Smooth muscle cell (in vitro differentiated cells): ENCODE measurements at regions not wholly inside any gene's neighbourhood (a gene's known extent, or its start where the extent isn't known, plus 50 kb on each side); places are given as distances from the start of the nearest gene placed in this dataset.

Experiments
- DNase-seq: peaks from one replicate; lab custom pipeline; 2025; ENCODE audit not compliant: unreplicated experiment; lab: John Stamatoyannopoulos, UW
- H2AFZ ChIP-seq: fragments of 200-600 bp; sonication (generic); 2 replicates; pipeline ENCODE4 v1.6.0; 2016; ENCODE audit warnings: antibody characterized with exemption, low read depth, mild to moderate bottlenecking
- H3F3A ChIP-seq: fragments of 200-600 bp; sonication (generic); 2 replicates; pipeline ENCODE4 v1.6.0; 2017; ENCODE audit warnings: antibody characterized with exemption, low read depth
- H3K27ac ChIP-seq: fragments of 200-600 bp; sonication (generic); 2 replicates; pipeline ENCODE4 v1.5.1; 2016; ENCODE audit warnings: low read depth, mild to moderate bottlenecking
- H3K27me3 ChIP-seq: fragments of 200-600 bp; sonication (generic); 2 replicates; pipeline ENCODE4 v1.6.1; 2016; ENCODE audit warnings: low read depth, mild to moderate bottlenecking
- H3K36me3 ChIP-seq: fragments of 200-600 bp; sonication (generic); 2 replicates; pipeline ENCODE4 v1.5.1; 2016; ENCODE audit warnings: low read depth
- H3K4me1 ChIP-seq: fragments of 200-600 bp; sonication (generic); 2 replicates; pipeline ENCODE4 v1.5.1; 2016; ENCODE audit warnings: low read depth
- H3K4me2 ChIP-seq: fragments of 200-600 bp; sonication (generic); 2 replicates; pipeline ENCODE4 v1.6.0; 2016; ENCODE audit warnings: mild to moderate bottlenecking
- H3K4me3 ChIP-seq: fragments of 200-600 bp; sonication (generic); 2 replicates; pipeline ENCODE4 v1.5.1; 2016; ENCODE audit warnings: mild to moderate bottlenecking
- H3K79me2 ChIP-seq: fragments of 200-600 bp; sonication (generic); 2 replicates; pipeline ENCODE4 v1.6.0; 2016; ENCODE audit warnings: low read depth, mild to moderate bottlenecking
- H3K9ac ChIP-seq: fragments of 200-600 bp; sonication (generic); 2 replicates; pipeline ENCODE4 v1.6.0; 2016; ENCODE audit warnings: low read depth
- H3K9me3 ChIP-seq: fragments of 200-600 bp; sonication (generic); replicated peaks from 2 replicates; pipeline ENCODE4 v1.5.1; 2016; ENCODE audit warnings: low read depth
- H4K20me1 ChIP-seq: fragments of 200-600 bp; sonication (generic); 2 replicates; pipeline ENCODE4 v1.6.0; 2016; ENCODE audit warnings: low read depth
- CTCF ChIP-seq: fragments of 200-600 bp; sonication (generic); IDR thresholded peaks from 2 replicates; pipeline ENCODE4 v1.5.1; 2017; ENCODE audit warnings: borderline replicate concordance, mild to moderate bottlenecking, antibody characterized with exemption; ENCODE audit not compliant: insufficient read depth, poor library complexity, severe bottlenecking
- WGBS: methylation state at CpG from one replicate; pipeline ENCODE4 v1.1.7; 2016; ENCODE audit warnings: low lambda C conversion rate; 5-methylcytosine and 5-hydroxymethylcytosine counted together

- no peaks in the 10 kb centered on the region for H3K36me3 ChIP-seq
- no peaks in the 10 kb centered on the region for H3K27me3 ChIP-seq
- WGBS: 75% methylated on average over 2 of the region's 2 CpGs
- H3K9ac ChIP-seq: no peak overlapping the region
- DNase-seq: no peak
- no peak overlapping the region for H3K4me3 ChIP-seq
- H3F3A ChIP-seq: no peaks in the 10 kb centered on the region
- no peak overlapping the region for H3K4me2 ChIP-seq
- H4K20me1 ChIP-seq: no peaks in the 10 kb centered on the region
- H3K79me2 ChIP-seq: no peaks in the 10 kb centered on the region
- TF ChIP-seq CTCF: no peak
- H3K4me1 ChIP-seq: no peaks in the 10 kb centered on the region
- no peak overlapping the region for H3K27ac ChIP-seq
- H2AFZ ChIP-seq: no peak overlapping the region
- peaks cover under 1% of the 10 kb centered on the region for H3K9me3 ChIP-seq
Measured at GRCh38 chr9:85260275-85260845, 481.4 kb downstream of the AGTPBP1 start.

- WGBS: 28% methylated on average over 10 of the region's 10 CpGs
- H3K27me3 ChIP-seq: no peaks in the 10 kb centered on the region
- no peak overlapping the region for H3K4me3 ChIP-seq
- H3F3A ChIP-seq: no peaks in the 10 kb centered on the region
- H3K4me2 ChIP-seq: peak overlapping the region; percentile 76
- H2AFZ ChIP-seq: peak overlapping the region; percentile 35
- no peak overlapping the region for H3K9ac ChIP-seq
- no peaks in the 10 kb centered on the region for H3K36me3 ChIP-seq
- H3K27ac ChIP-seq: no peak overlapping the region
- no peaks in the 10 kb centered on the region for H3K4me1 ChIP-seq
- TF ChIP-seq CTCF: peak; percentile 82
- no peaks in the 10 kb centered on the region for H3K79me2 ChIP-seq
- no peaks in the 10 kb centered on the region for H4K20me1 ChIP-seq
- peak; percentile 8 for DNase-seq
- peaks cover 5% of the 10 kb centered on the region for H3K9me3 ChIP-seq
Measured at GRCh38 chr9:85258823-85259370, 482.9 kb downstream of the AGTPBP1 start.

DNA sequence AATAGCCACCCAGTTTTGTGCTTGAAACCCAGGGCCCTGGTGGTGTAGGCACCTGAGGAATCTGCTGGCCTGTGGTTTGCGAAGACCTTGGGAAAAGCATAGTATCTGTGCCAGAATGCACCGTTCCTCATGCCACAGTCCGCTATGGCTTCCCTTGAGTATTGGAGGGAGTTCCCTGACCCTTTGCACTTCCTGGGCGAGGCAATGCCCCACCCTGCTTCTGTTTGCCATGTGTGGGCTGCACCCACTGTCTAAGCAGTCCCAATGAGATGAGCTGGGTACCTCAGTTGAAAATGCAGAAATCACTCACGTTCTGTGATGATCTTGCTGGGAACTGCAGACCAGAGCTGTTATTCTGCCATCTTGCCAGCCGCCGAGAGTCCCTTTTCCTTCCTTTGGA, 483.5 kb downstream of the AGTPBP1 start:
- TF ChIP-seq CTCF: no peak
- H3K4me3 ChIP-seq: no peak overlapping the region
- WGBS: 92% methylated on average over 7 of the region's 7 CpGs

GRCh38 chr9:85249313-85249621, 492.5 kb downstream of the AGTPBP1 start:
- WGBS: 98% methylated on average over 5 of the region's 5 CpGs

More for the DNA sequence above, 483.5 kb downstream of the AGTPBP1 start:
- Histone ChIP-seq H4K20me1 (no peaks in the 10 kb centered on the region), H3K9me3 (peaks cover 5% of the 10 kb centered on the region), H3K9ac (no peak overlapping the region), H3K4me1 (no peaks in the 10 kb centered on the region), H3K36me3 (no peaks in the 10 kb centered on the region), H3F3A (no peaks in the 10 kb centered on the region), H3K27ac (no peak overlapping the region), H3K4me2 (no peak overlapping the region), H2AFZ (no peak overlapping the region), H3K27me3 (no peaks in the 10 kb centered on the region), H3K79me2 (no peaks in the 10 kb centered on the region)
- DNase-seq: no peak

More at GRCh38 chr9:85249313-85249621, 492.5 kb downstream of the AGTPBP1 start:
- H3K27me3 ChIP-seq: no peaks in the 10 kb centered on the region
- H3K9ac ChIP-seq: no peak overlapping the region
- H3K79me2 ChIP-seq: no peaks in the 10 kb centered on the region
- no peak overlapping the region for H2AFZ ChIP-seq
- DNase-seq: no peak
- peak overlapping the region; percentile 66 for H3K27ac ChIP-seq
- H3K36me3 ChIP-seq: no peaks in the 10 kb centered on the region
- H3K9me3 ChIP-seq: no peaks in the 10 kb centered on the region
- H4K20me1 ChIP-seq: no peaks in the 10 kb centered on the region
- H3K4me2 ChIP-seq: no peak overlapping the region
- H3F3A ChIP-seq: no peaks in the 10 kb centered on the region
- H3K4me3 ChIP-seq: no peak overlapping the region
- no peaks in the 10 kb centered on the region for H3K4me1 ChIP-seq
- no peak for TF ChIP-seq CTCF
